ENCODE measurements at regions not wholly inside any gene's neighbourhood (a gene's known extent, or its start where the extent isn't known, plus 50 kb on each side); places are given as distances from the start of the nearest gene placed in this dataset.

GRCh38 chrX:39829965-39830364 is 267.8 kb downstream of the BCOR start:
- Histone ChIP-seq H3F3A (ENCODE audit: control insufficient read depth, insufficient read depth) (no peaks in the 10 kb centered on the region), H4K20me1 (ENCODE audit: control insufficient read depth, insufficient read depth, low read depth, low read length) (no peaks in the 10 kb centered on the region), H3K79me2 (ENCODE audit: control insufficient read depth, low read length) (no peaks in the 10 kb centered on the region), H3K4me3 (ENCODE audit: low read length) (no peak overlapping the region), H3K36me3 (ENCODE audit: control insufficient read depth, low read length) (no peaks in the 10 kb centered on the region), H3K9me2 (replicated peaks; ENCODE audit: control insufficient read depth, low read length) (no peaks in the 10 kb centered on the region), H3K27me3 (ENCODE audit: control insufficient read depth, low read length) (peaks cover 32% of the 10 kb centered on the region), H3K4me1 (ENCODE audit: control insufficient read depth, low read length) (peaks cover 23% of the 10 kb centered on the region), H3K4me2 (ENCODE audit: low read length) (no peak overlapping the region), H3K9me3 (ENCODE audit: control insufficient read depth, insufficient read depth, low read length) (no peaks in the 10 kb centered on the region), H3K27ac (ENCODE audit: low read depth, low read length) (no peak overlapping the region)
- TF ChIP-seq CTCF (IDR thresholded peaks at IDR 0.05; ENCODE audit: low read depth, low read length, poor library complexity, severe bottlenecking) (no peak), EZH2phosphoT487 (IDR thresholded peaks at IDR 0.05; ENCODE audit: borderline replicate concordance, low read length) (no peak)

- Histone ChIP-seq H3K4me1 (ENCODE audit: control insufficient read depth, low read length) (peaks cover 23% of the 10 kb centered on the region), H3K79me2 (ENCODE audit: control insufficient read depth, low read length) (no peaks in the 10 kb centered on the region), H3F3A (ENCODE audit: control insufficient read depth, insufficient read depth) (no peaks in the 10 kb centered on the region), H4K20me1 (ENCODE audit: control insufficient read depth, insufficient read depth, low read depth, low read length) (no peaks in the 10 kb centered on the region), H3K27ac (ENCODE audit: low read depth, low read length) (no peak overlapping the region), H3K4me3 (ENCODE audit: low read length) (no peak overlapping the region), H3K36me3 (ENCODE audit: control insufficient read depth, low read length) (no peaks in the 10 kb centered on the region), H3K4me2 (ENCODE audit: low read length) (no peak overlapping the region), H3K9me2 (replicated peaks; ENCODE audit: control insufficient read depth, low read length) (no peaks in the 10 kb centered on the region), H3K9me3 (ENCODE audit: control insufficient read depth, insufficient read depth, low read length) (no peaks in the 10 kb centered on the region), H3K27me3 (ENCODE audit: control insufficient read depth, low read length) (peaks cover 30% of the 10 kb centered on the region)
- TF ChIP-seq EZH2phosphoT487 (IDR thresholded peaks at IDR 0.05; ENCODE audit: borderline replicate concordance, low read length): no peak
- no peak for TF ChIP-seq CTCF (IDR thresholded peaks at IDR 0.05; ENCODE audit: low read depth, low read length, poor library complexity, severe bottlenecking)
Measured at GRCh38 chrX:39830414-39830813, 267.3 kb downstream of the BCOR start.

GRCh38 chrX:39832211-39832610 is 265.5 kb downstream of the BCOR start:
- no peaks in the 10 kb centered on the region for H4K20me1 ChIP-seq (ENCODE audit: control insufficient read depth, insufficient read depth, low read depth, low read length)
- no peaks in the 10 kb centered on the region for H3K79me2 ChIP-seq (ENCODE audit: control insufficient read depth, low read length)
- H3K4me2 ChIP-seq (ENCODE audit: low read length): no peak overlapping the region
- H3K36me3 ChIP-seq (ENCODE audit: control insufficient read depth, low read length): no peaks in the 10 kb centered on the region
- H3K4me3 ChIP-seq (ENCODE audit: low read length): no peak overlapping the region
- H3K4me1 ChIP-seq (ENCODE audit: control insufficient read depth, low read length): peaks cover 17% of the 10 kb centered on the region
- TF ChIP-seq CTCF (IDR thresholded peaks at IDR 0.05; ENCODE audit: low read depth, low read length, poor library complexity, severe bottlenecking): no peak
- no peak for TF ChIP-seq EZH2phosphoT487 (IDR thresholded peaks at IDR 0.05; ENCODE audit: borderline replicate concordance, low read length)
- H3K9me2 ChIP-seq (replicated peaks; ENCODE audit: control insufficient read depth, low read length): no peaks in the 10 kb centered on the region
- H3K9me3 ChIP-seq (ENCODE audit: control insufficient read depth, insufficient read depth, low read length): no peaks in the 10 kb centered on the region
- peaks cover 18% of the 10 kb centered on the region for H3K27me3 ChIP-seq (ENCODE audit: control insufficient read depth, low read length)
- no peak overlapping the region for H3K27ac ChIP-seq (ENCODE audit: low read depth, low read length)
- no peaks in the 10 kb centered on the region for H3F3A ChIP-seq (ENCODE audit: control insufficient read depth, insufficient read depth)

DNA sequence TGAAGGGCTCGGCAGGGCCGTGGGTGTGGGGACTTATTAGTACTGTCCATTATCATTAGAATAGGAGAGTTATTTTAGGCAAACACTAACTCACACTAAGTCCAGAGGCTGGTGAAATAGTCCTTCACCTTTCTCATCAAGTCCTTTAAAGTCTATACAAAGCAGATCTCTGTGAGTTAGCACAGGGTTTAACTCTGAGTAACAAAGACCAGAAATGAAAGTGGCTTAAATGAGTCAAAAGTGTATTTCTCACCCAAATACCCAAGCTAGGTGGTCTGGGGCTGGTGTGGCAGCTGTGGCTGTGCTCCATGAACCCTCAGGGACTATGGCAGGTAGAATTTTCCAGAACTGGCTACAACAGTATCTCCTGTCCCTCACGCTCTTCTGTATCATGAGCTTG is 263.2 kb downstream of the BCOR start:
- H3K9me2 ChIP-seq (replicated peaks; ENCODE audit: control insufficient read depth, low read length): no peaks in the 10 kb centered on the region

More for the DNA sequence above, 263.2 kb downstream of the BCOR start:
- no peaks in the 10 kb centered on the region for H3K4me1 ChIP-seq (ENCODE audit: control insufficient read depth, low read length)
- H3F3A ChIP-seq (ENCODE audit: control insufficient read depth, insufficient read depth): no peaks in the 10 kb centered on the region
- H3K9me3 ChIP-seq (ENCODE audit: control insufficient read depth, insufficient read depth, low read length): no peaks in the 10 kb centered on the region
- no peaks in the 10 kb centered on the region for H4K20me1 ChIP-seq (ENCODE audit: control insufficient read depth, insufficient read depth, low read depth, low read length)
- no peaks in the 10 kb centered on the region for H3K36me3 ChIP-seq (ENCODE audit: control insufficient read depth, low read length)
- TF ChIP-seq EZH2phosphoT487 (IDR thresholded peaks at IDR 0.05; ENCODE audit: borderline replicate concordance, low read length) (no peak), CTCF (IDR thresholded peaks at IDR 0.05; ENCODE audit: low read depth, low read length, poor library complexity, severe bottlenecking) (no peak)
- H3K27ac ChIP-seq (ENCODE audit: low read depth, low read length): no peak overlapping the region
- no peak overlapping the region for H3K4me2 ChIP-seq (ENCODE audit: low read length)
- H3K27me3 ChIP-seq (ENCODE audit: control insufficient read depth, low read length): peaks cover 7% of the 10 kb centered on the region; the same call in 1 of the 2 replicates
- H3K79me2 ChIP-seq (ENCODE audit: control insufficient read depth, low read length): no peaks in the 10 kb centered on the region
- no peak overlapping the region for H3K4me3 ChIP-seq (ENCODE audit: low read length)

Data from DOHH2 (cell line).